Neural cell (in vitro differentiated cells): ENCODE measurements at regions not wholly inside any gene's neighbourhood (a gene's known extent, or its start where the extent isn't known, plus 50 kb on each side); places are given as distances from the start of the nearest gene placed in this dataset.
"Not testable (repeated sequence)": the region's sequence is repeated elsewhere in the genome, so short reads cannot be mapped to it uniquely, and the experiment has no call there.

ENCODE experiments used
- EP300 ChIP-seq: fragments of 450-650 bp; conservative IDR thresholded peaks from 2 replicates; pipeline ENCODE4 v1.6.1; 2014; ENCODE audit warnings: antibody characterized with exemption, mild to moderate bottlenecking, moderate library complexity; ENCODE audit not compliant: poor library complexity, severe bottlenecking
- EZH2 ChIP-seq: fragments of 200-600, 300-800 bp; shearing (Covaris generic), sonication (generic); IDR thresholded peaks from 2 replicates; pipeline ENCODE4 v1.6.1; 2014; ENCODE audit warnings: antibody characterized with exemption, low read length, borderline replicate concordance, mild to moderate bottlenecking; ENCODE audit not compliant: insufficient read depth, poor library complexity, severe bottlenecking
- POLR2AphosphoS5 ChIP-seq: IDR thresholded peaks from 2 replicates; pipeline ENCODE4 v1.6.1; 2012
- TAF1 ChIP-seq: IDR thresholded peaks from 2 replicates; pipeline ENCODE4 v1.6.1; 2012; ENCODE audit warnings: low read depth
- TF ChIP-seq, protein P1 (sequence below): fragments of 450-650 bp; IDR thresholded peaks from 2 replicates; pipeline ENCODE4 v1.5.1; 2014; ENCODE audit warnings: antibody characterized with exemption, mild to moderate bottlenecking, moderate library complexity; ENCODE audit not compliant: poor library complexity, severe bottlenecking

DNA sequence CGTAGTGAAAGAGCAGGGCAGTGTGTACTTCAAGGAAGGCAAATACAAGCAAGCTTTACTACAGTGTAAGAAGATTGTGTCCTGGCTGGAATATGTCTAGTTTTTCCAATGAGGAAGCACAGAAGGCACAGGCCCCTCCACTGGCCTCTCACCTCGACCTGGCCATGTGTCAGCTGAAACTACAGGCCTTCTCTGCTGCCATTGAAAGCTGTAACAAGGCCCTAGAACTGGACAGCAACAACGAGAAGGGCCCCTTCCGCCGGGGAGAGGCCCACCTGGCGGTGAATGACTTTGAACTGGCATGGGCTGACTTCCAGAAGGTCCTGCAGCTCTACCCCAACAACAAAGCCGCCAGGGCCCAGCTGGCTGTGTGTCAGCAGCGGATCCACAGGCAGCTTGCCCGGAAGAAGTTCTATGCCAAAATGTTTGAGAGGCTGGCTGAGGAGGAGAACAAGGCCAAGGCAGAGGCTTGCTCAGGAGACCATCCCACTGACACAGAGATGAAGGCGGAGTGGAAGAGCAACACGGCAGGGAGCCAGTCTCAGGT lies 202.2 kb downstream of the SPATA31A6 start:
- TF ChIP-seq EP300, POLR2AphosphoS5, EZH2, TAF1: not testable (repeated sequence)
- TF ChIP-seq, protein P1, sequence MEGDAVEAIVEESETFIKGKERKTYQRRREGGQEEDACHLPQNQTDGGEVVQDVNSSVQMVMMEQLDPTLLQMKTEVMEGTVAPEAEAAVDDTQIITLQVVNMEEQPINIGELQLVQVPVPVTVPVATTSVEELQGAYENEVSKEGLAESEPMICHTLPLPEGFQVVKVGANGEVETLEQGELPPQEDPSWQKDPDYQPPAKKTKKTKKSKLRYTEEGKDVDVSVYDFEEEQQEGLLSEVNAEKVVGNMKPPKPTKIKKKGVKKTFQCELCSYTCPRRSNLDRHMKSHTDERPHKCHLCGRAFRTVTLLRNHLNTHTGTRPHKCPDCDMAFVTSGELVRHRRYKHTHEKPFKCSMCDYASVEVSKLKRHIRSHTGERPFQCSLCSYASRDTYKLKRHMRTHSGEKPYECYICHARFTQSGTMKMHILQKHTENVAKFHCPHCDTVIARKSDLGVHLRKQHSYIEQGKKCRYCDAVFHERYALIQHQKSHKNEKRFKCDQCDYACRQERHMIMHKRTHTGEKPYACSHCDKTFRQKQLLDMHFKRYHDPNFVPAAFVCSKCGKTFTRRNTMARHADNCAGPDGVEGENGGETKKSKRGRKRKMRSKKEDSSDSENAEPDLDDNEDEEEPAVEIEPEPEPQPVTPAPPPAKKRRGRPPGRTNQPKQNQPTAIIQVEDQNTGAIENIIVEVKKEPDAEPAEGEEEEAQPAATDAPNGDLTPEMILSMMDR = not testable (repeated sequence)
